ENCODE measurements at regions not wholly inside any gene's neighbourhood (a gene's known extent, or its start where the extent isn't known, plus 50 kb on each side); places are given as distances from the start of the nearest gene placed in this dataset.
A peak's percentile ranks its signal among the peaks of the same experiment; 100 is the strongest.

- peak in 1 of 6 donors; percentile 22 for DNase-seq
- H3K27me3 ChIP-seq: no peaks in the 10 kb centered on the region
- ATAC-seq: no peak
- no peak overlapping the region for H3K27ac ChIP-seq
- H3K36me3 ChIP-seq: no peaks in the 10 kb centered on the region
- H3K4me1 ChIP-seq: no peaks in the 10 kb centered on the region
- no peak for TF ChIP-seq CTCF (IDR thresholded peaks at IDR 0.05)
- no peaks in the 10 kb centered on the region for H3K9me3 ChIP-seq
- H3K4me3 ChIP-seq: no peak overlapping the region
- FAIRE-seq: no peak
- intact Hi-C loops (cut with DNase I): no loop called here
- WGBS, 2 donors: 84 to 90% methylated on average over 7 of the region's 7 CpGs
These were observed 176.1 kb upstream of the RGMA start for GRCh38 chr15:93265111-93265556.

GRCh38 chr15:93261845-93262244, 172.8 kb upstream of the RGMA start:
- 85 to 91% methylated on average over 4 of the region's 4 CpGs for WGBS, 2 donors
- H3K27ac ChIP-seq: no peak overlapping the region
- H3K9me3 ChIP-seq: no peaks in the 10 kb centered on the region
- intact Hi-C loops (cut with DNase I): no loop called here
- H3K36me3 ChIP-seq: no peaks in the 10 kb centered on the region
- DNase-seq: no peak
- no peaks in the 10 kb centered on the region for H3K4me1 ChIP-seq
- TF ChIP-seq CTCF (IDR thresholded peaks at IDR 0.05): no peak
- H3K4me3 ChIP-seq: no peak overlapping the region
- no peak for ATAC-seq
- no peaks in the 10 kb centered on the region for H3K27me3 ChIP-seq
- FAIRE-seq: no peak

GRCh38 chr15:93257920-93258319, 168.9 kb upstream of the RGMA start:
- TF ChIP-seq CTCF (IDR thresholded peaks at IDR 0.05): no peak
- intact Hi-C loops (cut with DNase I): no loop called here
- DNase-seq: no peak
- Histone ChIP-seq H3K4me1 (no peaks in the 10 kb centered on the region), H3K4me3 (no peak overlapping the region), H3K27ac (no peak overlapping the region), H3K27me3 (no peaks in the 10 kb centered on the region), H3K36me3 (no peaks in the 10 kb centered on the region), H3K9me3 (no peaks in the 10 kb centered on the region)
- no peak for FAIRE-seq
- no peak for ATAC-seq
- 84 to 89% methylated on average over 3 of the region's 3 CpGs for WGBS, 2 donors

GRCh38 chr15:93253681-93254080, 164.7 kb upstream of the RGMA start:
- no peak for DNase-seq
- TF ChIP-seq CTCF (IDR thresholded peaks at IDR 0.05): no peak
- no peaks in the 10 kb centered on the region for H3K27me3 ChIP-seq
- no peak overlapping the region for H3K4me3 ChIP-seq
- no peak for ATAC-seq
- no peak for FAIRE-seq
- H3K27ac ChIP-seq: no peak overlapping the region
- WGBS, 2 donors: 84 to 92% methylated on average over 3 of the region's 3 CpGs
- H3K9me3 ChIP-seq: no peaks in the 10 kb centered on the region
- intact Hi-C loops (cut with DNase I): no loop called here
- no peaks in the 10 kb centered on the region for H3K4me1 ChIP-seq
- no peaks in the 10 kb centered on the region for H3K36me3 ChIP-seq

GRCh38 chr15:93252780-93253179, 163.8 kb upstream of the RGMA start:
- no peak overlapping the region for H3K27ac ChIP-seq
- no peak for ATAC-seq
- no peaks in the 10 kb centered on the region for H3K36me3 ChIP-seq
- H3K9me3 ChIP-seq: no peaks in the 10 kb centered on the region
- FAIRE-seq: no peak
- WGBS, 2 donors: 93 to 96% methylated on average over 2 of the region's 2 CpGs
- intact Hi-C loops (cut with DNase I): no loop called here
- no peaks in the 10 kb centered on the region for H3K27me3 ChIP-seq
- H3K4me3 ChIP-seq: no peak overlapping the region
- H3K4me1 ChIP-seq: no peaks in the 10 kb centered on the region
- TF ChIP-seq CTCF (IDR thresholded peaks at IDR 0.05): no peak
- no peak for DNase-seq
